Fibroblast of upper back skin (primary cell): ENCODE measurements at regions not wholly inside any gene's neighbourhood (a gene's known extent, or its start where the extent isn't known, plus 50 kb on each side); places are given as distances from the start of the nearest gene placed in this dataset.

Source experiments
- DNase-seq: peaks from one replicate; pipeline ENCODE4 v3.0.0-alpha.2; 2013

DNA sequence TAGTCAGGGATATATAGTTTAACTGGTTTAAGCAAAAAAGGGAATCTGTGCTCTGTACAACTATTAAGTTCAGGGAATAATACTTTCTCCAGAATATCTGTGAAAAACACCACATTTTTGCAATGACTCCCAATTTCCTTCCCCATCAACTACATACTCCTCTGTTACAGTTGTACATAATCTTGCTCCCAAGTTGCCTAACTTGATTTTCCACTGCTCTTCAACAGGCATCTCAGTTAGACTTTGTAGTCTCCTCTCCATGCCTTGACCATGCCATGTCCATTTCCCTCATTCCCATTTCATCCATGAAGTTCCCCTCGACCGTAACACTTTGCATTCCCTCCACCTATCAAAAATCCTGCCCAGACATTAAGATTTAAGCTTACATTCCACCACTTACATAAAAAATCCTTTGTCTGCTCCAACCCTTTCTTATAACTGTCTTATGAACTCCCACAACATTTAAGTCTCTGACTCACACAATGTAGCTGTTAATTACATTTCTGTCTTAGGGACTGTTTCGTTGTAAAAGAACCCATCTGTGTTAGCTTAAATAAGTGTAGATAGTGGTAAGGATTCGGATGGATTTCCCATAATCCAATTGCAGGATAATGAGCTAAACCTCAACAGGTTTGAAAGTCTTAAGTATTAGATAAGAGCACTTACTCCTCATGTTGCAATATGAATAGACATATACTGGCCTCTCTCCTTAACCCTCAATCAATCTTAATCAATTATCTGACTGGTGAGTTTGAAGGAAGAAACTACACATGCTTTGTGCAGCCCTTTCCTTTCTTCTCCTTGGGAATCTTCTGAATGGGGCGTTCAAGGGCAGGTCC lies 156.5 kb downstream of the PAWR start:
- DNase-seq, result peak; percentile 33

DNA sequence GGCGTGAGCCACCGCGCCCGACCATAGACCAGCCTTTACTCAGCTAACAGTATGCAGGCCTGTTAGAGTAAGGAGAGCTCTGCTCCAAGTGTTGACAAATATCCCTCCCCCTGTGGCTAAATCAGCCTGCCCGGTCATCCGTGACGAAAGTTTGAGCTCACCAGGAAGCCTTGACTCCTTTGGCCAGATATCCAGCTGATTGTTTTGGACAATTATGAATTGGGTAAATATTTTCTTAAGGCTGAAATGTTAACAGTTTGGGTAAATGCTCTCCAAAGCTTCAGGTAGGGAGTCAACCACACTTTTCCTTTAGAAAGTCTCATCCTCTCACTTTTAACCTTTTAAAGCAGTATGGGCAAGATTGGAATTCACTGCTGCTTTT lies 157.9 kb downstream of the PAWR start:
- DNase-seq, result no peak

DNA sequence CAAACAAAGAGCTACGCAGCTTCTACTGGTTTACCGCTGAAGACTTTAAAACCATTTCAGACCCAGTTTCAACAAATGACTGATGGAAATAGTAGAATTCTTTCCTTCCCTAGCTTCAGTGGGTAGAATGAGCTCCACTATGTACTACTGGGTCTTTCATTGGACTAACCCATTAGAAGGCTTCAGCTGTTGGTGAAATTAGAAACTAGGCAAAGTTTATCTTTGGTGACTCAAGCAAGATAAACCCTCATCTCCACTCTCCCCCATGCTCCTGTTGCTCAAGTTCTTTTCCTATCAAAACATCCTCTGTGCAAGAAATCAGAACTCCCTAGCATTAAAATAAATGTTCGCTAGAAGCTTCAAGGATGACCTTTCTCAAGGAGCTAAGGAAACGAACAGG lies 159.2 kb downstream of the PAWR start:
- no peak for DNase-seq

- DNase-seq, result no peak
These were observed 163.3 kb downstream of the PAWR start for GRCh38 chr12:79527473-79527872.

GRCh38 chr12:79525357-79525756 lies 165.4 kb downstream of the PAWR start:
- DNase-seq, result no peak

DNA sequence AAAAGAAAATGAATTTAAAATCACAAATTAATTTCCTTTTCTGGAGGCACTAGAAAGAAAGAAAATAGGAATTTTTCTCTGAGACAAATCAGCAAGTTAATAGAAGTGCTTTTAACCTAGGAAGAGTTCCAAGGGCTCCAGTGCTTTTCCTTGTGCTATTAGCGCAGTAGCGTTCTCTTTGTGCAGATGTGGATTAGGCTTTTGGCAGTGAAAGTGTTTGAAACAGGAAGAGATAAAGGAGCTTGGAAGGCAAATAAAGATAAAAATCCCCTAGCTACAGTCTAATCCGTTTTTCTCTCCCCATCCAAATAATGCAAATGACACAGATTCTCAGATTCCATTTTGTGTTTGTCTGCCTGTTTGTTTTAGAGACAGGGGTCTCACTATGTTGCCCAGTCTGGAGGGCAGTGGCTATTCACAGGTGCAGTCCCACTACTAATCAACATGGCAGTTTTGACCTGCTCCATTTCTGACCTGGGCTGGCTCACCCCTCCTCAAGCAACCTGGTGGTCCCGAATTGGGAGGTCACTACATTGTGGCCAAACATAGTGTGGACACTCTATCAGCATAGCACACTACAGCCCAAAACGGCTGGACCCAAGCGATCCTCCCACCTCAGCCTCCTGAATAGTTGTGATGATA lies 166.1 kb downstream of the PAWR start:
- no peak for DNase-seq

DNA sequence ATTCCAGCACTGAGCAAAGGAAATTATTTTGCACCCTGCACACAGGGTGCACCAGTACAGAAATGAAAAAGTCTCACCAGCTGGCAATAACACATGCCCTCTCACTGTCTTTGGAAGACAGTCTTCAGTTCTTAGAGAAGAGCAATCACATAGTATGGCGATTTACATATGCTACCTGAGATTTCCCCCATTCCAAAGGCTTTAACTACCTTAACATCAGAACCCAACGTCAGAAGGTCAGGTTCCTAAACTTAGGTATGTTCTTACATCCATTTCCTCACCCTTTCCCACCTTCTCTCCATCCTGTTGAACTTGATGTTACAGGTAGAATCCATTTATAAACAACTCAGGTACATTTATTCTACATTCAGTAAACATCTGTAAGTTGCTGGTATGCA lies 167.8 kb downstream of the PAWR start:
- DNase-seq, result no peak

DNA sequence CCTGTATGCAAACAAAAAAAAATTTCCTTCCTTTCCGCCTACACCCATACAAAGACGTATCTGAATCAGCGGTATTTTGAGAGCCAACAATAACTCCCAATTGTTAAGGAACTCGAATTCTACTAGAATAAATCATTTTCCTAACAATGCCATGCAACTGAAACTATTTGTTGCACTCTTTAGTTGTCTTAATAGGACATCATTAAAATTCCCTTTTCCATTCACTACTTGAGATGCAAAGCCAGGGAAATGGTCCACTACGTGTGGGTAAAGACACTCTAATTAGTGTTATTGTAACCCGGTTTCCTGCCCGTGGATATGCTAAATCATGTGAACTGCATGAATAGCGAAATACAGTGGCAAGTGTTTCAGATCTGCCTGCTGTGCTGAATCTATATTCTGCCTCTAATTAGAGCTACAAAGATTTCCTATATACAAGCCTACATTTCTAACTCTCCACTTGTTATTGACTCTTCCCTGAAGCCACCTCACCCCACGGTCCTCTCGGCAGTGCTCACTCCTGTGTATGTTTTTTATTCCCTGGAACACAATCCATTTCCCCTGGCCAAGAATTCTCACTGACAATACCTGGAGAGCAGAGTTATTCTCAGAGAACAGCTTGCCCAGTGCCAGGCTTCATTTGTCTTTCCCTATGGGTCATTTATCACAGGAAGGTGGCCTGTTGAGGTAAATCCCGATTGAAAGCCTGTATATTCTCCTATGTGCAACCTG lies 168.3 kb downstream of the PAWR start:
- no peak for DNase-seq

DNA sequence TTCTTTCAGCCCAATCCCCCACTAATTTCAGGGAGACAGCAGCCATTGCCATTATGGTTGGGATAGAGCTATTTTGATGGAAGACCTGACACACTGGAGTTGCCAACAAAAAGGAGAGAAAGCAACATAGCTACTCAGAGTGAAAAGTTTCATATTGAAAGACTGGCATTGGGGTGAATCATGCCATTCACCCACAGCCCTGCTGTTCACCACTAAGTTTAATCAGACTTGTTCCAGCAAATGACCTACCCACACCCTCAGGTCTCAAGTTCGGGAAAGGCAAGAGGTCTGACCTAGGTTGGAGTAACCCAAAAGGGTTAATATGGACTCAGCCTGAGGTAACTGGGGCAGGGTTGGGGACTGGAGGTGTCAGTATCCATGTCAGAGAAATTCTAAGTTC lies 169.2 kb downstream of the PAWR start:
- DNase-seq, result no peak

DNA sequence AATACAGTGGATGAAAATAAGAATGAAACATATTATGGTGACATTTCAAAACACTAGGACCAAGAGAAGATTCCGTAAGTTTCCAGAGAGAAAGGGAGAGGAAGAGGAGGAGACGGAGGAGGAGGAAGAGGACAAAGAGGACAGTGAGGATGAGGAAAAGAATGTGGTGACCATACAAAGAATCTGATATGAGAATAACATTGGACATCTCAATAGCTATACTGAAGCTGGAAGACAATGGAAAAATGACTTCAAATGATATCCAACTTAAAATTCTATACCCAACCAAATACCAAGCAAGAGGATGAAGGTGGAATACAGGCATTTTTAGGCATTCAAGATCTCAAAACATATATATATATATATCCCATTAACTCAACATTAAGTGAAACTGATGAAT lies 173.4 kb downstream of the PAWR start:
- DNase-seq, result no peak

- peak; percentile 13 for DNase-seq
These were observed 175.2 kb downstream of the PAWR start for GRCh38 chr12:79515530-79515935.

DNA sequence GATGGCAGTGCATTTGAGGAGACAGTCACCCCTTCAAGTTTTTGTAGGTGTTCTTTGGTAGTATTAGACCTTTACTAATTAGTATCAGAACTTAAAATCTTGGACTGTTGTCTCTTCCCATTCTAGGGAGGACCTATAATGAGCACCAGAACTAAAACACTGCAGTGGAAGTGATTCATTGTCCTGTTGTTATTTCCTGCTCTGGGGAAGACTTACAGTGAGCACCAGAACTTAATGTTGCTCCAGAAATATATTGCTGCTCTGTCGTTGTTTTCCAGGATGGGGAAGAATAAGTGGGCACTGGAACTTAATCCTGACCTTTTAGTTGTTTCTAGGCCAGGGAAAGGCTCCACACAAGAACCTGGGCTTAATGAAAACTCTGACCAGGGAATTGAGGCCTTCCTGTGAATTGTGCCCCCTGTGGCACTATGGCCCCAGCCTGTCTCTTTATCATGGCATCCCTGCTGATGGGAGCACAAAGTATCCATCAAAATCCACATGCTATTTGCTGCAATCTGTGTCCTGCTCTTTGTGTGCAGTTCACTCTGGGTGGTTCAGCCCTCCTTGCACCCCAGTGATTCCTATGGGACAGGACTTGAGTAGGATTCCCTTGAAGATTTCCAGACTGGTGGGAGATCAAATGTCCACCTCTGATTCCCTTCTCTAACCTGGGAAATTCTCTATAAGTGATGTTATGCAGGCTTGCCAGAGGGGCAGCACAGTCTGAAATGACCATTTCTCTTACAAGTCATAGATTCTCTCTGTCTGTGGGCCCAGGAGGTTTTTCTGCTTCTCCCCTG lies 175.8 kb downstream of the PAWR start:
- no peak for DNase-seq

DNA sequence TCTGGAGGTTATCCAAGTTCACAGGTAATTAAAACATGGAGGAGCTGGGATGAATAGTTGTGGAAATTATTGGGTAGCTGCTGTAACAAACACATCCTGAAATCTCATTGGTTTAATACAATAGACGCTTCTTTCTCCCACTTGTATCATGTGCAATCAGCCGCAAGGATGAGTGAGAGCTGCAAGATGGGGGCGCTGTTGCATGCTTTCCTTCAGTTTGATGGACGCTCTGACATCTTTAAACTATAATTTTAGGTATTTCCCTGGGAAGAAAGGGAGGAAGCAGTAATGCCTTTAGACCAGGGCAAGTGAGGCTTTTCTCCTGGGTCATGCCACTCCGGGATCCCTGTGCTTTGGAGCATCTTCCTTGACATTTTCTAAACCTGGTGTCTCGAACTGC lies 178.7 kb downstream of the PAWR start:
- DNase-seq, result no peak

DNA sequence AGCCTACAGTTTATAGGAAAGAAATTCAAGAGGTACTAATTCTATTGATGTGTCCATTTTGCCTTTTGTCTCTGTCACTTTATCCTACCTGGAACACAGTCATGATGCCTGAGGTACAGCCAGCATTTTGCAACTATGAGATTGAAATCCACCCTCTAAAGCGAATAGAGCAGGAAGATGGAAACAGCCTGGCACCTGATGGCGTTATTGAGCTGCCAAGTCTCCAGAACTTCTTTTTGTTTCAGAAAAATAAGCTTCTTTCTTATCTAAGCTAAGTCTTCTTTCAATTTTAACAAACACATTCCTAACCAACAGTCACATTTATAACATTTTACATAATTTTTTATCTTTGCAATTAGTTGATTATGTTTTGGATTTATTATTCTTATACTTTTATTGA lies 182.1 kb downstream of the PAWR start:
- no peak for DNase-seq
